DND-41 (cell line): ENCODE measurements at regions not wholly inside any gene's neighbourhood (a gene's known extent, or its start where the extent isn't known, plus 50 kb on each side); places are given as distances from the start of the nearest gene placed in this dataset.

Experiments
- EZH2 ChIP-seq: IDR thresholded peaks from 3 replicates; pipeline ENCODE4 v1.6.1; 2012; ENCODE audit warnings: borderline replicate concordance, low read depth, mild to moderate bottlenecking, moderate library complexity, low read length, inconsistent platforms; ENCODE audit not compliant: severe bottlenecking
- TF ChIP-seq, protein P1 (sequence below): IDR thresholded peaks from 2 replicates; pipeline ENCODE4 v1.5.1; 2012; ENCODE audit warnings: borderline replicate concordance, low read length, moderate library complexity, mild to moderate bottlenecking; ENCODE audit not compliant: poor library complexity, severe bottlenecking; ENCODE audit errors: extremely low read depth

GRCh38 chr7:27339478-27339877 lies 96.9 kb downstream of the EVX1 start:
- TF ChIP-seq, protein P1, sequence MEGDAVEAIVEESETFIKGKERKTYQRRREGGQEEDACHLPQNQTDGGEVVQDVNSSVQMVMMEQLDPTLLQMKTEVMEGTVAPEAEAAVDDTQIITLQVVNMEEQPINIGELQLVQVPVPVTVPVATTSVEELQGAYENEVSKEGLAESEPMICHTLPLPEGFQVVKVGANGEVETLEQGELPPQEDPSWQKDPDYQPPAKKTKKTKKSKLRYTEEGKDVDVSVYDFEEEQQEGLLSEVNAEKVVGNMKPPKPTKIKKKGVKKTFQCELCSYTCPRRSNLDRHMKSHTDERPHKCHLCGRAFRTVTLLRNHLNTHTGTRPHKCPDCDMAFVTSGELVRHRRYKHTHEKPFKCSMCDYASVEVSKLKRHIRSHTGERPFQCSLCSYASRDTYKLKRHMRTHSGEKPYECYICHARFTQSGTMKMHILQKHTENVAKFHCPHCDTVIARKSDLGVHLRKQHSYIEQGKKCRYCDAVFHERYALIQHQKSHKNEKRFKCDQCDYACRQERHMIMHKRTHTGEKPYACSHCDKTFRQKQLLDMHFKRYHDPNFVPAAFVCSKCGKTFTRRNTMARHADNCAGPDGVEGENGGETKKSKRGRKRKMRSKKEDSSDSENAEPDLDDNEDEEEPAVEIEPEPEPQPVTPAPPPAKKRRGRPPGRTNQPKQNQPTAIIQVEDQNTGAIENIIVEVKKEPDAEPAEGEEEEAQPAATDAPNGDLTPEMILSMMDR, result no peak
- no peak for TF ChIP-seq EZH2
